Aorta (tissue), 5 donors: ENCODE measurements at regions not wholly inside any gene's neighbourhood (a gene's known extent, or its start where the extent isn't known, plus 50 kb on each side); places are given as distances from the start of the nearest gene placed in this dataset.
A peak's percentile ranks its signal among the peaks of the same experiment; 100 is the strongest.

Experiments
- ATAC-seq: fragments of 200-7000 bp; cut with Tn5 transposase; one replicate; pipeline ENCODE4 v1.9.1; 2022; ENCODE audit warnings: moderate library complexity; ENCODE audit not compliant: low FRiP score
- DNase-seq, 2 donors: peaks; one replicate each; pipeline ENCODE4 v3.0.0-alpha.2; 2020
- H3K27ac ChIP-seq, 2 donors: one replicate each; pipeline ENCODE4 v1.5.1; 2013; ENCODE audit warnings: low read length in 2 of 2, mild to moderate bottlenecking in 2 of 2, moderate library complexity in 2 of 2, control low read depth in 1 of 2, inconsistent platforms in 1 of 2, low read depth in 1 of 2
- H3K27me3 ChIP-seq, 2 donors: one replicate each; pipeline ENCODE4 v1.6.1; 2013; ENCODE audit warnings: control low read depth in 1 of 2, low read length in 1 of 2, mild to moderate bottlenecking in 1 of 2, moderate library complexity in 1 of 2; ENCODE audit not compliant: insufficient read depth in 2 of 2, control insufficient read depth in 1 of 2
- H3K36me3 ChIP-seq, 2 donors: one replicate each; pipeline ENCODE4 v1.6.1; 2013; ENCODE audit warnings: control low read depth in 1 of 2, low read length in 1 of 2, mild to moderate bottlenecking in 1 of 2; ENCODE audit not compliant: insufficient read depth in 2 of 2, control insufficient read depth in 1 of 2
- H3K4me1 ChIP-seq, 2 donors: one replicate each; pipeline ENCODE4 v1.6.1; 2013; ENCODE audit warnings: low read length in 2 of 2, control low read depth in 1 of 2, mild to moderate bottlenecking in 1 of 2, moderate library complexity in 1 of 2; ENCODE audit not compliant: insufficient read depth in 2 of 2, control insufficient read depth in 1 of 2
- H3K4me3 ChIP-seq, 2 donors: one replicate each; pipeline ENCODE4 v1.5.1; 2013; ENCODE audit warnings: low read length in 2 of 2, control low read depth in 1 of 2, mild to moderate bottlenecking in 1 of 2
- H3K9me3 ChIP-seq: one replicate; pipeline ENCODE4 v1.6.1; 2013; ENCODE audit warnings: mild to moderate bottlenecking, low read length; ENCODE audit not compliant: control insufficient read depth
- WGBS, 2 donors: extraction: QIAGEN DNeasy Blood & Tissue Kit; methylation state at CpG; one replicate each; pipeline ENCODE4 v1.1.7; 2013; 5-methylcytosine and 5-hydroxymethylcytosine counted together
- intact Hi-C, 2 donors: fragments of 100-400 bp; cut with DNase I; formaldehyde crosslinking; loops; one replicate each; pipeline versions ENCODE4 v1.14.2 to v1.15.0; 2022
- donor health status: healthy with polysubstance abuse.
- donor health status: Bipolar disorder and iron deficiency.
- donor health status: DM: no; HTN: no; CAD: no.
- donor health status: DM: no; HTN: no; CAD: no.
- donor health status: DM: yes; HTN: yes; CAD: no.

DNA sequence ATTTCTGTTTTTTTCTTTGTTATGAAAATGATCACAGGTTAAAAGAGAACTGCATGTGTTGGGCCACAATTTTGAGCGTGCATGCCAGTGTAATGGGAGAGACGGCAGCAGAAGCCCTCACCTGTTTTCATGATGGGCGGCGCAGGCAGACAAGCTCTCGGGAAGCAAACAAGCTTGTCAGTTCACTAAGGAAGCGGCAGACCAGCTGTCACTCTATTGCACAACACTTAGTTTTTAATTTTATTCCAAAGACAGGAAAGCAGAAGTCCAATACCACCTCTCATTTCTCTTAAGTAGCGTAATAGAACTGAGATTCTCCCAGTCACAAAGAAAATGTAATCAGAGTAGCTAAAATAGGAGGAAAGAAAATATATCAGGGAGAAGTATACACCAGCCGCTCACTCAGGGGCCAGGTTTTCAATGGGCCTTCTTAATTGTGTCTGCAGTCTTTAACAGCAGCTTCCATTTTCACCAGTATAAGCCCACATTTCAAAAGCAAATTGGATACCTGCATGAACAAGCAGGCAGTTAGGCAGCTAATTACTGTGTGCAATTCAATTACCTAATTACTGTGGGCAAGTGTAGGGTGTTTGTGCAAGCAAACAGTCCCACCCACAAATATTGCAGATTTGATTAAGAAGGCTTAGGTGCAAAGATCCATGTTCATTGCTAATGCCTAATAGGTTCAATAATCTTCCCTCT lies 711.4 kb downstream of the DIAPH3 start:
- intact Hi-C loops = no loop called here
- 90 to 91% methylated on average over 8 of the region's 8 CpGs for WGBS, 2 donors
- Histone ChIP-seq H3K9me3 (no peaks in the 10 kb centered on the region), H3K27me3 (no peaks in the 10 kb centered on the region), H3K27ac (no peak overlapping the region), H3K4me3 (no peak overlapping the region), H3K36me3 (no peaks in the 10 kb centered on the region), H3K4me1 (no peaks in the 10 kb centered on the region)
- ATAC-seq (peak; percentile 26), DNase-seq (no peak)

DNA sequence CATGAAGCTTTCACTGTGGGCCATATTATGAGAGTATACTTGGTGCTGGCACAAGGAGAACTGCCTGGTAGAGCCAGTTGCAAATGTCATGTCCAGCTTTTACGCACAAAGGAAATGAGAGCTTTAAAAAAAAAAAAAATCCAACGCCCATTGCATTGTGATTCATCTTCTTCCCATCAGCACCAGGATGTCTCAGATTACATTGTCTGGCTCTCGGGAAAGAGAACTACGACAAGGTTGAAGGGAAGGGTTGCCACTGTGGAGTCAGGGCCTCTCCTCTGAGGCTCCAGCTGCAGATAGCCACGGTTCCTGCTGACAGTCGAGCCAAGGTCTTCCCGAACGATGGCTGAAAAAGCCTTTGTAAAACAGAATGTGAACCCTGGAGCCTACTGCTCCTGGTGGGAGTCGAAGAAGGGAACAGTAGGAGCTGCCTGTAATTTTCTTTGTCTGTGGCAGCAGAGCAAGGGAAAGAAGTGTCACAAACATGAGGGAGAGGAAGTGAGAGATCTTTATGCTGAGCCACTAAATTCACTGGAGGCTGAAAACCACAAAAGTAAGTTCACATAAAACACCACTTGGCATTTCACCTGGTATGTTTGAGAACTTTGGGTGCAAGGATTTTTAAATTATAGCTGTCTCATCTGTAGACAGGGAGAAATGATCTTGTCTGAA lies 704.7 kb downstream of the DIAPH3 start:
- Histone ChIP-seq H3K4me3 (no peak overlapping the region), H3K36me3 (no peaks in the 10 kb centered on the region), H3K27me3 (no peaks in the 10 kb centered on the region), H3K4me1 (no peaks in the 10 kb centered on the region), H3K27ac (no peak overlapping the region), H3K9me3 (no peaks in the 10 kb centered on the region)
- ATAC-seq = no peak
- intact Hi-C loops = no loop called here
- WGBS, 2 donors = 45 to 53% methylated on average over 9 of the region's 9 CpGs
- no peak for DNase-seq

DNA sequence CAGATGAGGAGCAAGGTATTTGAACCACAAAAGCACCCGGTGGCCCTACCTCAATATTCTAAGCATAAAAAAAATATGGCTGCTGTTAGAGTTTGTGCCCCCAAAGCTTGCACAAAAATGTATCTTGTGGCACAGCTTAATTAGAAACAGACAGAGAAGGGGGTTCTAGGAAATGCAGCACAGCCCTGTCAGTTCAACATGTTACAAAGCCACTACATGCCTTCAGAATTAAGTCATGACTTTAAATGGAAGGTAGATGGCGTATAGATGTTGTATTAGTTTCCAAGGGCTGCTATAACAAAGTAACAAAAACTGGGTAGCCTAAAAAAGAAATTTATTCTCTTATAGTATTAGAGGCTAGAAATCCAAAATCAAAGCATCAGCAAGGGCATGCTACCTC lies 703.8 kb downstream of the DIAPH3 start:
- ATAC-seq = no peak
- no peaks in the 10 kb centered on the region for H3K27me3 ChIP-seq
- no peaks in the 10 kb centered on the region for H3K4me1 ChIP-seq
- 83 to 91% methylated on average over 2 of the region's 2 CpGs for WGBS, 2 donors
- no peak overlapping the region for H3K27ac ChIP-seq
- no peaks in the 10 kb centered on the region for H3K9me3 ChIP-seq
- intact Hi-C loops = no loop called here
- no peak overlapping the region for H3K4me3 ChIP-seq
- DNase-seq = no peak
- no peaks in the 10 kb centered on the region for H3K36me3 ChIP-seq

DNA sequence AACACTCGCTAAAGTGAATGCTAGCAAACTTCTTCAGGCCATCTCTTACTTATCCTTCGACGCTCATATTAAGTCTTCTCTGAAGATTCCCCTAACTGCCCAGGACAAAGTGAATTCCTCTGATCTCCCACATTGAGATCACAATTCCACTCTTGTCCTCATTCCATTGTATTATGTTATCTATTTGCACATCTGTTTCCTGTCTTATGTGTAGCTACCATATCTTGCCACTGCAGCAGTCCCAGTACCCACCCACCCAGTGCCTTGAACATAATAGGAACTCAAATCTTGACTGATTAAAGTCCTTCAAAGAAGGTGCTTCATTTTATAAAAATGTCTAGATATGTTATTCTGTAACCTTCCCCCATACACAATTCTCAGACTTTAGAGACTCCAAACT lies 702.3 kb downstream of the DIAPH3 start:
- ATAC-seq = no peak
- intact Hi-C loops = no loop called here

DNA sequence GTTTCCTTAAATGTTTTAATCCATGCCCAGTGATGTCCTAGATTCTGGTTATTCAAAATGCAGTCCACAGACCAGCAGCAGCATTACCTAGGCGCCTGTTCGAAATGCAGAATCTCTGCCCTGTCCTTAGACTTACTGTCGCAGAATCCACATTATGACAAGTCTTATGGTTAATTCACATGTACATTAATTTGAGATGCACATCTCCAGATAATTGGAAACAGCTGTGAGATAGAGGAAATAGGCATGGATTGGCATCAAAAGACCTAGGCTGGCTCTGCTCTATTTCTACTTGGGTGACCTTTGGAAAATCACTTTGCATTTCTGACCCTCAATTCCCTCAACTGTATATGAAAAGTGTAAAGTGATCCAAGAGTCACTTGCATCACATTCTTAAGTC lies 700.7 kb downstream of the DIAPH3 start:
- Histone ChIP-seq H3K36me3 (no peaks in the 10 kb centered on the region), H3K27ac (no peak overlapping the region), H3K27me3 (no peaks in the 10 kb centered on the region), H3K9me3 (peaks cover 5% of the 10 kb centered on the region), H3K4me3 (no peak overlapping the region), H3K4me1 (no peaks in the 10 kb centered on the region)
- DNase-seq (no peak), ATAC-seq (no peak)
- intact Hi-C loops = no loop called here
- 95 to 98% methylated on average over 3 of the region's 3 CpGs for WGBS, 2 donors

More for the DNA sequence above, 702.3 kb downstream of the DIAPH3 start:
- Histone ChIP-seq H3K9me3 (no peaks in the 10 kb centered on the region), H3K4me1 (no peaks in the 10 kb centered on the region), H3K4me3 (no peak overlapping the region), H3K27me3 (no peaks in the 10 kb centered on the region), H3K36me3 (no peaks in the 10 kb centered on the region), H3K27ac (no peak overlapping the region)
- DNase-seq = no peak
- WGBS, 2 donors = 93 to 98% methylated on average over 3 of the region's 3 CpGs

DNA sequence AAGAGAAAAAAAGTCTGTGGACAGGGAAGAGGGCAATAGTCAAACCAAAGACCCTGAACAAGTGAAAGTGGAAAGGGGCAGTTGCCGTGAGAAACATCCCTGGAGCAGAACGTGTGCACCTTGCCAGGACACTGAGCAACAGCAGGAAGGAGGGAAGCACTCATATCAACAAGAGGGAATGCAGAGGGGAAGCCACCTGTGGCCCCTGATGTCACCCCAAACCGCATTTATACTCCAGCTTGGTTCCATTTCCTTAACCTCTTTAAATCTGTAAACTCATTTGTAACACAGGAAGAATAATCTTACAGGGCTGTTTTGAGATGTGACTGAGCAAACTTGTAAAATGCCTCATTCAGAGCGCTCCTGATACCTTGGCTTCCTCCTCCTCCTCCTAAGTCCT lies 698.8 kb downstream of the DIAPH3 start:
- no peaks in the 10 kb centered on the region for H3K4me1 ChIP-seq
- intact Hi-C loops = no loop called here
- ATAC-seq (no peak), DNase-seq (no peak)
- H3K4me3 ChIP-seq = no peak overlapping the region
- H3K27ac ChIP-seq = no peak overlapping the region
- no peaks in the 10 kb centered on the region for H3K27me3 ChIP-seq
- H3K9me3 ChIP-seq = peaks cover 5% of the 10 kb centered on the region
- WGBS, 2 donors = 72 to 78% methylated on average over 4 of the region's 4 CpGs
- H3K36me3 ChIP-seq = no peaks in the 10 kb centered on the region

DNA sequence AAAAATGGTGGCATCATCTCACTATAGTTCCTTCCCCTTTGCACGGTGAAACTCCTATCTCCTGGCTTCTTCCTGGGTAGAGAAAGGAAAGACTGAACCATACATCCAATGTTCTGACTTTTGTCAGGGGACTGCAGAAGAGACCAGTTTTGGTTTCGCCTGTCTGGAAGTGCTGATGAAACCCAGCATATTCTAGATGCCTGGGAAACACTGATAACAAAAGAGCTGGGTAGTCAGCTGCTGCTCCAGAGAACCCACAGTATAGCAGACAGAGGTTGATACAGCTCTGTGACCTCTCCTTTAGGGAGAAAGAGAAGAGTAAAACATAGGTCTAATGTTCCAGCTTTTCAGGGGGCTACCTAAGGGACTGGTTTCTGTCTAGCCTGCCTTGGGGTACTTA lies 695.3 kb downstream of the DIAPH3 start:
- Histone ChIP-seq H3K4me1 (no peaks in the 10 kb centered on the region), H3K27ac (no peak overlapping the region), H3K27me3 (no peaks in the 10 kb centered on the region), H3K36me3 (no peaks in the 10 kb centered on the region), H3K9me3 (peaks cover 5% of the 10 kb centered on the region), H3K4me3 (no peak overlapping the region)
- intact Hi-C loops = no loop called here
- ATAC-seq = no peak
- WGBS, 2 donors = 49 to 81% methylated on average over 2 of the region's 2 CpGs
- DNase-seq = no peak

DNA sequence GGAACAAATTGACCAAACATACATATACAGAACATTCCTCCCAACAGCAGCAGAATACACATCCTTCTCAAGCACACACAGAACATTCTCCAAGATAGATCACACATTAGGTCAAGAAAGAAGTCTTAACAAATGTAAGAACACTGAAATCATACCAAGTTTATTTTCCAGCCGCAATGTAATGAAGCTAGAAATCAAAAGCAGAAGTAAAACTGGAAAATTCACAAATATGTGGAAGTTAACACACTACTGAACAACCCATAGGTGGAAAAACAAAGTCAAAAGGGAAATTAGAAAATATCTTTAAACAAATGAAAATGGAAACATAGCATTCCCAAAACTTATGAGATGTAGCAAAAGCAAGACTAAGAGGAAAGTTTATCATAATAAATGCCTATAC lies 692.6 kb downstream of the DIAPH3 start:
- ATAC-seq (no peak), DNase-seq (no peak)
- no peaks in the 10 kb centered on the region for H3K36me3 ChIP-seq
- intact Hi-C loops = no loop called here
- no peak overlapping the region for H3K27ac ChIP-seq
- WGBS, 2 donors = 47 to 94% methylated on average over 1 of the region's 1 CpG
- H3K4me1 ChIP-seq = no peaks in the 10 kb centered on the region
- peaks cover 5% of the 10 kb centered on the region for H3K9me3 ChIP-seq
- H3K4me3 ChIP-seq = no peak overlapping the region
- H3K27me3 ChIP-seq = no peaks in the 10 kb centered on the region

DNA sequence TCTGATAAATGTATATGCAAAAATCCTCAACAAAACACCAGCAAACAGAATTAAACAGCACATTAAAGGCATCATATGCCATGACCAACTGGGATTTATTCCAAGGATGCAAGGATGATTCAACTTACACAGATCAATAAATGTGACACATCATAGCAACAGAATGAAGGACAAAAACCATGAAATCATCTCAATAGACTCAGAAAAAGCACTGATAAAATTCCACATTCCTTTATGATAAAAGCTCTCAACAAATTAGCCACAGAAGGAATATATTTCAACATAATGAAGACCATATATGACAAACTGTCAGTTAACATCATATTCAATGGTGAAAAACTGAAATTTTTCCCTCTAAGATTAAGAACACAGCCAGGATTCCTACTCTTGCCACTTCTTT lies 691.6 kb downstream of the DIAPH3 start:
- no peaks in the 10 kb centered on the region for H3K36me3 ChIP-seq
- ATAC-seq = no peak
- no peak for DNase-seq
- peaks cover under 1% of the 10 kb centered on the region for H3K9me3 ChIP-seq
- no peak overlapping the region for H3K4me3 ChIP-seq
- intact Hi-C loops = no loop called here
- no peak overlapping the region for H3K27ac ChIP-seq
- no peaks in the 10 kb centered on the region for H3K27me3 ChIP-seq
- no peaks in the 10 kb centered on the region for H3K4me1 ChIP-seq
